ENCODE measurements at regions not wholly inside any gene's neighbourhood (a gene's known extent, or its start where the extent isn't known, plus 50 kb on each side); places are given as distances from the start of the nearest gene placed in this dataset.

DNA sequence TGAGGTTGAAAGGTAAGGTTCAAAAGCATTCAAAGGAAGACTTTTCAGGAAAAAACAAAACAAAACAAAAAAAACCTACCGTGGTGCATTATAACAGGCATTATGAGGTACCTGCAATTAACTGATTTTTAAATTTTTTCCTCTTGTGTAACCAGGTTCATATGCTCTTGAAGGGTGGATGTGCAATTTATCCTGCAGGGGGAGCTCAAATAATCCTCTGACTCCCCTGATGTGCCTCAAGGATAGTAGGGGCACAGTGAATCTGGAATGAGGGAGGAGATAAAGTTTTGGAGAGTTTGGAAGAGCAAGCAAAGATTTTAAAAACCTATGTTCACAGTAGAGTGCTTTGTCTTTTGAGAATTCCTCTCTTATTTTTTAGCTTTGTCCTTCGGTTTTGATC lies 1349.4 kb downstream of the CDH8 start:
- Histone ChIP-seq H3K4me1 (no peaks in the 10 kb centered on the region), H3K27ac (no peak overlapping the region), H3K36me3 (ENCODE audit: low read depth, missing control alignments) (no peaks in the 10 kb centered on the region), H3K27me3 (no peaks in the 10 kb centered on the region), H3K9me3 (no peaks in the 10 kb centered on the region), H3K4me3 (no peak overlapping the region)
- 69 to 70% methylated on average over 2 of the region's 2 CpGs for WGBS, 2 donors
- DNase-seq: no peak
- intact Hi-C loops (cut with DNase I; ENCODE audit: low total_unique reads): no loop called here
- TF ChIP-seq POLR2A (IDR thresholded peaks at IDR 0.05) (no peak), CTCF (IDR thresholded peaks at IDR 0.05) (no peak)

DNA sequence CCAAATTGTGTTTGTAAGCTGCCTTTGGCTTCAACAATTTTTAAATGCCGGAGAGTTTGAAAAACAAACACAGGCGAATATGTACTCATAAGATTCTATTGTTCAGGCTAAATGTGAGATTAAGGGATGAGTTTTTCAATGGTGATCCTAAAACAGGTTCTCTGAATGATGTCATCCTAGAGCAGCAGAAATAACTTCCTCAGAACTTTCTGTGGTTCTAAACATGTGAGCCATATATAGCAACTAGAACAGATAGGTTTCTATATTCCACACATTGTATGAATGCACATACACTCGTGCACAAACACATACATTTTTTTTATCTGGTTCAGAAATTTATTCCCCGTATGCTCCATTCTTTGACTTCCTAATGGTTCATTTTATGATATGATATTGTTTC lies 1352.2 kb downstream of the CDH8 start:
- H3K4me3 ChIP-seq: no peak overlapping the region
- no peaks in the 10 kb centered on the region for H3K36me3 ChIP-seq (ENCODE audit: low read depth, missing control alignments)
- TF ChIP-seq CTCF (IDR thresholded peaks at IDR 0.05) (no peak), POLR2A (IDR thresholded peaks at IDR 0.05) (no peak)
- intact Hi-C loops (cut with DNase I; ENCODE audit: low total_unique reads): no loop called here
- H3K4me1 ChIP-seq: no peaks in the 10 kb centered on the region
- no peaks in the 10 kb centered on the region for H3K9me3 ChIP-seq
- no peaks in the 10 kb centered on the region for H3K27me3 ChIP-seq
- H3K27ac ChIP-seq: no peak overlapping the region
- WGBS, 2 donors: 43 to 45% methylated on average over 4 of the region's 4 CpGs
- DNase-seq: no peak

DNA sequence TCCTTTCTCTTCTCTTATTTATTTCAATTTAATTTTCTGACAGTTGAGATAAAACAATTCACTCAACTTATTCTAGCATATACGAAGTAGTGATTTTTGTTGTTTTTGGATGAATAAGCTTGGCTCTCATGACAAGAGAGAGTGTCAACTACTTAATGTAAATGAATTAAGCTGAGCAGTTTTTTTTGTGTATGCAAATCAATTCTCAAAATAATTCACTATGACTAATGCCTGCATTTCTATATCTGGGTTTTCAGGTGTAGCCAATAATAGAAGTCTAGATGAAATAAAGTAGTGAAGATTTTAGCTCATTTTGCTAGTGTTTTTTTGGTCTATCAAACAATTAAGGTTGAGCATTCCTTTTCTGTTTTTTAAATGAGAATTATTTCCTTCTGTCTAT lies 1354.0 kb downstream of the CDH8 start:
- Histone ChIP-seq H3K27ac (no peak overlapping the region), H3K4me3 (no peak overlapping the region), H3K9me3 (no peaks in the 10 kb centered on the region), H3K36me3 (ENCODE audit: low read depth, missing control alignments) (no peaks in the 10 kb centered on the region), H3K27me3 (no peaks in the 10 kb centered on the region), H3K4me1 (no peaks in the 10 kb centered on the region)
- intact Hi-C loops (cut with DNase I; ENCODE audit: low total_unique reads): no loop called here
- DNase-seq: no peak
- 75 to 78% methylated on average over 1 of the region's 1 CpG for WGBS, 2 donors
- TF ChIP-seq POLR2A (IDR thresholded peaks at IDR 0.05) (no peak), CTCF (IDR thresholded peaks at IDR 0.05) (no peak)

DNA sequence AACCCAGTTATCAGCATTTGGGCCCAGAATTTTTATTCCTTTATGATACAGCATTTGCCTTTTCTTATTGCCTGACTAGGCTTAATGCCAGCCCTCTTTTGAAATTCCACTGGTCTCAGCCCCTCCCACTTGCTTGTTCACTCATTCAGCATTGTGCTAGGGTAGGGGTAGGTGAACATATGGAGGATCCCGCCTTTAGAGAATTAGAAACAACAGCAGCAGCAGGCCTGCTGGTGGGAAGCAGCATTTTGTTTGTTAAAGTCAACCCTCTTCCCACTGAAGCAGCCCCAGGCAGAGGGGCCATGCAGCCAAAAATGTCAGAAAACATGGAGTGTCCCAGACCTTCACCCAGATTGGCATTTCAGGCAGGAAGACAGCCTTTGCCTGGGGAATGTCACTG lies 1355.2 kb downstream of the CDH8 start:
- intact Hi-C loops (cut with DNase I; ENCODE audit: low total_unique reads): no loop called here
- DNase-seq: no peak
- Histone ChIP-seq H3K4me3 (no peak overlapping the region), H3K36me3 (ENCODE audit: low read depth, missing control alignments) (no peaks in the 10 kb centered on the region), H3K27ac (no peak overlapping the region), H3K9me3 (no peaks in the 10 kb centered on the region), H3K27me3 (no peaks in the 10 kb centered on the region), H3K4me1 (no peaks in the 10 kb centered on the region)
- 73 to 78% methylated on average over 1 of the region's 1 CpG for WGBS, 2 donors
- no peak for TF ChIP-seq CTCF (IDR thresholded peaks at IDR 0.05)
- TF ChIP-seq POLR2A (IDR thresholded peaks at IDR 0.05): no peak

DNA sequence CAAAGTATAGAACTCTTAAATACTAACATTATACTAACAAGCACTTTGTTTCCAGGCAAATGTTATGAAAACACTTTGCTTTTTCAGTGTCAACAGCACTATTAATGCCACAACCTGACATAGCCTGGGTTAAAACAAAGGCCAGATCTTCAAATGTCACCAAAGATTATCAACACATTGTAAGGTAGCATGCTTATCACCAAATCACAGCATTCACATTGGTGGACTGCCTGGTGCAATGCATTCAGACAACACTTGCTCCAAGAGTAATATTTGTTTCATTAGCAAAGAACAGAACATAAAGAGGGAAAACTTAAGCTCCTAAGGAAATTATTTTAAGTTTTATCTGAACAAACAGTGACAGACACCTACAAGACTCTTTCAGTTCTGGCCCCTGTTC lies 1361.2 kb downstream of the CDH8 start:
- H3K27ac ChIP-seq: no peak overlapping the region
- no peak overlapping the region for H3K4me3 ChIP-seq
- intact Hi-C loops (cut with DNase I; ENCODE audit: low total_unique reads): no loop called here
- no peaks in the 10 kb centered on the region for H3K9me3 ChIP-seq
- no peak for DNase-seq
- no peaks in the 10 kb centered on the region for H3K27me3 ChIP-seq
- TF ChIP-seq POLR2A (IDR thresholded peaks at IDR 0.05) (no peak), CTCF (IDR thresholded peaks at IDR 0.05) (no peak)
- H3K4me1 ChIP-seq: no peaks in the 10 kb centered on the region
- H3K36me3 ChIP-seq (ENCODE audit: low read depth, missing control alignments): no peaks in the 10 kb centered on the region

Data from testis (tissue), 2 donors.